SK-N-SH treated with all-trans-retinoic acid at 6 μM for 48 hours (cell line): ENCODE measurements at regions not wholly inside any gene's neighbourhood (a gene's known extent, or its start where the extent isn't known, plus 50 kb on each side); places are given as distances from the start of the nearest gene placed in this dataset.

Experiments used
- ATAC-seq: fragments of 200-7000 bp; cut with Tn5 transposase; 3 replicates; pipeline ENCODE4 v1.9.1; 2020; ENCODE audit warnings: mild to moderate bottlenecking, moderate library complexity
- ARNTL ChIP-seq: fragments of 450-650 bp; formaldehyde crosslinking; IDR thresholded peaks from 2 replicates; pipeline ENCODE4 v1.5.0; 2020; ENCODE audit warnings: low read depth, mild to moderate bottlenecking, moderate library complexity, borderline replicate concordance
- BACH2 ChIP-seq: fragments of 250-450 bp; sonication (Bioruptor Pico); IDR thresholded peaks from 2 replicates; pipeline ENCODE4 v1.9.0; 2021; ENCODE audit warnings: mild to moderate bottlenecking, borderline replicate concordance
- CSDC2 ChIP-seq: fragments of 250-450 bp; sonication (Bioruptor Pico); IDR thresholded peaks from 2 replicates; pipeline ENCODE4 v1.5.0; 2020; ENCODE audit warnings: mild to moderate bottlenecking, moderate library complexity
- ESRRG ChIP-seq: fragments of 250-450 bp; sonication (Bioruptor Pico); IDR thresholded peaks from 2 replicates; pipeline ENCODE4 v1.6.1; 2021; ENCODE audit warnings: mild to moderate bottlenecking
- GLIS3 ChIP-seq: fragments of 250-450 bp; sonication (Bioruptor Pico); IDR thresholded peaks from 2 replicates; pipeline ENCODE4 v1.5.0; 2020; ENCODE audit warnings: mild to moderate bottlenecking, moderate library complexity
- ISL1 ChIP-seq: fragments of 250-450 bp; sonication (Bioruptor Pico); IDR thresholded peaks from 2 replicates; pipeline ENCODE4 v2.1.2; 2022; ENCODE audit warnings: mild to moderate bottlenecking, moderate library complexity
- OSR1 ChIP-seq: fragments of 250-450 bp; sonication (Bioruptor Pico); IDR thresholded peaks from 2 replicates; pipeline ENCODE4 v1.8.0; 2022; ENCODE audit warnings: moderate library complexity, mild to moderate bottlenecking, inconsistent platforms
- PPARA ChIP-seq: fragments of 250-450 bp; sonication (Bioruptor Pico); IDR thresholded peaks from 2 replicates; pipeline ENCODE4 v1.5.0; 2020; ENCODE audit warnings: mild to moderate bottlenecking, borderline replicate concordance
- RARB ChIP-seq: fragments of 250-450 bp; sonication (Bioruptor Pico); IDR thresholded peaks from 2 replicates; pipeline ENCODE4 v1.8.0; 2021; ENCODE audit warnings: mild to moderate bottlenecking, moderate library complexity
- SNAI2 ChIP-seq: fragments of 250-450 bp; sonication (Bioruptor Pico); IDR thresholded peaks from 2 replicates; pipeline ENCODE4 v1.5.0; 2020; ENCODE audit warnings: mild to moderate bottlenecking, moderate library complexity
- TOX ChIP-seq: fragments of 250-450 bp; sonication (Bioruptor Pico); IDR thresholded peaks from 2 replicates; pipeline ENCODE4 v1.8.0; 2021; ENCODE audit warnings: mild to moderate bottlenecking, moderate library complexity, borderline replicate concordance
- ZC3H10 ChIP-seq: fragments of 250-450 bp; sonication (Bioruptor Pico); IDR thresholded peaks from 2 replicates; pipeline ENCODE4 v1.5.1; 2021; ENCODE audit warnings: mild to moderate bottlenecking, moderate library complexity
- ZFP3 ChIP-seq: fragments of 250-450 bp; sonication (Bioruptor Pico); IDR thresholded peaks from 2 replicates; pipeline ENCODE4 v1.5.0; 2020; ENCODE audit warnings: mild to moderate bottlenecking, moderate library complexity
- ZFP30 ChIP-seq: fragments of 450-650 bp; formaldehyde crosslinking; IDR thresholded peaks from 2 replicates; pipeline ENCODE4 v1.5.0; 2022; ENCODE audit warnings: mild to moderate bottlenecking, moderate library complexity
- ZNF565 ChIP-seq: fragments of 450-650 bp; formaldehyde crosslinking; conservative IDR thresholded peaks from 2 replicates; pipeline ENCODE4 v1.5.0; 2020; ENCODE audit warnings: low read depth, mild to moderate bottlenecking, moderate library complexity
- ZNF70 ChIP-seq: fragments of 450-650 bp; formaldehyde crosslinking; IDR thresholded peaks from 2 replicates; pipeline ENCODE4 v1.5.0; 2020; ENCODE audit warnings: mild to moderate bottlenecking, moderate library complexity
- TF ChIP-seq, protein P1 (sequence below): fragments of 250-450 bp; sonication (Bioruptor Pico); IDR thresholded peaks from 2 replicates; pipeline ENCODE4 v1.5.0; 2020; ENCODE audit warnings: mild to moderate bottlenecking, moderate library complexity
- TF ChIP-seq, protein P2 (sequence below): fragments of 250-450 bp; sonication (Bioruptor Pico); IDR thresholded peaks from 2 replicates; pipeline ENCODE4 v1.5.1; 2021; ENCODE audit warnings: mild to moderate bottlenecking, moderate library complexity
- TF ChIP-seq, protein P3 (sequence below): fragments of 250-450 bp; sonication (Bioruptor Pico); IDR thresholded peaks from 2 replicates; pipeline ENCODE4 v1.8.0; 2020; ENCODE audit warnings: mild to moderate bottlenecking, moderate library complexity, borderline replicate concordance
- TF ChIP-seq, protein P4 (sequence below): fragments of 250-450 bp; sonication (Bioruptor Pico); IDR thresholded peaks from 2 replicates; pipeline ENCODE4 v1.5.1; 2020; ENCODE audit warnings: low read depth, mild to moderate bottlenecking, moderate library complexity
- TF ChIP-seq, protein P5 (sequence below): fragments of 250-450 bp; sonication (Bioruptor Pico); IDR thresholded peaks from 2 replicates; pipeline ENCODE4 v1.8.0; 2021; ENCODE audit warnings: low read depth, mild to moderate bottlenecking, moderate library complexity, borderline replicate concordance

DNA sequence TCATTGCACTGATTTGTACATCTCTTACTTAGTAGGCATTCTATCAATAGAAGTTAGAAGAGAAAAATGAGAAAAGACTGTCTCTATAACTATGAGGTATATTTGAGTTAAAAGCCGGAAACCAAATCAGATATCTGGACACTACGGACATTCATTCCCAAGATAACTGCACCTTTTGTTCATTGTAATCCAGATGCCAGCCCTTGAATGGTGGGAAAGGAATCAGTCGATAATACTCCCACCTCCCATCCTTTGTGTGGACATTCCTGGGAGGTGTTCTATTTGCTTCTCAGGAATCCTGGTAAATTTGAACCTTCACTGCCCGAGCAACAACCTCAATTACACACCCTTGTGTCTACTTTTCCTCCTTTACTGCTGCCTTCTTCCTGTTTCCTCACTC lies 225.2 kb downstream of the CHD9NB start:
- TF ChIP-seq ESRRG (no peak), BACH2 (CRISPR knock-in tag) (no peak), RARB (CRISPR knock-in tag) (no peak), ZFP3 (no peak), ARNTL (CRISPR knock-in tag) (no peak), OSR1 (CRISPR knock-in tag) (no peak), ZNF70 (CRISPR knock-in tag) (no peak), CSDC2 (CRISPR knock-in tag) (no peak), ZNF565 (no peak)
- TF ChIP-seq, protein P1, sequence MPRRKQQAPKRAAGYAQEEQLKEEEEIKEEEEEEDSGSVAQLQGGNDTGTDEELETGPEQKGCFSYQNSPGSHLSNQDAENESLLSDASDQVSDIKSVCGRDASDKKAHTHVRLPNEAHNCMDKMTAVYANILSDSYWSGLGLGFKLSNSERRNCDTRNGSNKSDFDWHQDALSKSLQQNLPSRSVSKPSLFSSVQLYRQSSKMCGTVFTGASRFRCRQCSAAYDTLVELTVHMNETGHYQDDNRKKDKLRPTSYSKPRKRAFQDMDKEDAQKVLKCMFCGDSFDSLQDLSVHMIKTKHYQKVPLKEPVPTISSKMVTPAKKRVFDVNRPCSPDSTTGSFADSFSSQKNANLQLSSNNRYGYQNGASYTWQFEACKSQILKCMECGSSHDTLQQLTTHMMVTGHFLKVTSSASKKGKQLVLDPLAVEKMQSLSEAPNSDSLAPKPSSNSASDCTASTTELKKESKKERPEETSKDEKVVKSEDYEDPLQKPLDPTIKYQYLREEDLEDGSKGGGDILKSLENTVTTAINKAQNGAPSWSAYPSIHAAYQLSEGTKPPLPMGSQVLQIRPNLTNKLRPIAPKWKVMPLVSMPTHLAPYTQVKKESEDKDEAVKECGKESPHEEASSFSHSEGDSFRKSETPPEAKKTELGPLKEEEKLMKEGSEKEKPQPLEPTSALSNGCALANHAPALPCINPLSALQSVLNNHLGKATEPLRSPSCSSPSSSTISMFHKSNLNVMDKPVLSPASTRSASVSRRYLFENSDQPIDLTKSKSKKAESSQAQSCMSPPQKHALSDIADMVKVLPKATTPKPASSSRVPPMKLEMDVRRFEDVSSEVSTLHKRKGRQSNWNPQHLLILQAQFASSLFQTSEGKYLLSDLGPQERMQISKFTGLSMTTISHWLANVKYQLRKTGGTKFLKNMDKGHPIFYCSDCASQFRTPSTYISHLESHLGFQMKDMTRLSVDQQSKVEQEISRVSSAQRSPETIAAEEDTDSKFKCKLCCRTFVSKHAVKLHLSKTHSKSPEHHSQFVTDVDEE (CRISPR knock-in tag), result no peak
- no peak for ATAC-seq

DNA sequence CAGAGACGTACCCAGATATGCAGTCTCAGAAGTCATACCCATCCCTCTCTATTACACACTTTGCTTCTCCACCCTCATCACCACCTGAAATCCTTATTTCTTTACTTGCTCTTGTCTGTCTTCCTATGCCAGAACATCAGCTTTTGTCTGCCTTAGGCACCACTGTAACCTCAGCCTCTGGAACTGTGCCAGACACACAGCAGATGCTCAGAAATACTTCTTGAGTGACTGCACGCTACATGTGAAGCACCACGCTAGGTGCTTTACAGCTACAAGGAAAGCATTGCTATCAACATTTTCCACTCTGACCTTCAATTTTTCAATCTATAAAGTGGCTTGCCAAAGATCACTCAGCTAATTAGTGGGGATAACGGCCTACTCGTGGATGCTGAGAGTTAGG lies 226.8 kb downstream of the CHD9NB start:
- no peak for ATAC-seq
- TF ChIP-seq SNAI2 (CRISPR knock-in tag), result no peak
- TF ChIP-seq ESRRG, result no peak
- TF ChIP-seq GLIS3 (CRISPR knock-in tag), result no peak
- TF ChIP-seq OSR1 (CRISPR knock-in tag), result no peak
- TF ChIP-seq ZNF70 (CRISPR knock-in tag), result no peak
- TF ChIP-seq RARB (CRISPR knock-in tag), result no peak
- no peak for TF ChIP-seq ISL1 (CRISPR knock-in tag)
- TF ChIP-seq ZFP3, result no peak
- TF ChIP-seq, protein P2, sequence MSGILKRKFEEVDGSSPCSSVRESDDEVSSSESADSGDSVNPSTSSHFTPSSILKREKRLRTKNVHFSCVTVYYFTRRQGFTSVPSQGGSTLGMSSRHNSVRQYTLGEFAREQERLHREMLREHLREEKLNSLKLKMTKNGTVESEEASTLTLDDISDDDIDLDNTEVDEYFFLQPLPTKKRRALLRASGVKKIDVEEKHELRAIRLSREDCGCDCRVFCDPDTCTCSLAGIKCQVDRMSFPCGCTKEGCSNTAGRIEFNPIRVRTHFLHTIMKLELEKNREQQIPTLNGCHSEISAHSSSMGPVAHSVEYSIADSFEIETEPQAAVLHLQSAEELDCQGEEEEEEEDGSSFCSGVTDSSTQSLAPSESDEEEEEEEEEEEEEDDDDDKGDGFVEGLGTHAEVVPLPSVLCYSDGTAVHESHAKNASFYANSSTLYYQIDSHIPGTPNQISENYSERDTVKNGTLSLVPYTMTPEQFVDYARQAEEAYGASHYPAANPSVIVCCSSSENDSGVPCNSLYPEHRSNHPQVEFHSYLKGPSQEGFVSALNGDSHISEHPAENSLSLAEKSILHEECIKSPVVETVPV (CRISPR knock-in tag), result no peak

DNA sequence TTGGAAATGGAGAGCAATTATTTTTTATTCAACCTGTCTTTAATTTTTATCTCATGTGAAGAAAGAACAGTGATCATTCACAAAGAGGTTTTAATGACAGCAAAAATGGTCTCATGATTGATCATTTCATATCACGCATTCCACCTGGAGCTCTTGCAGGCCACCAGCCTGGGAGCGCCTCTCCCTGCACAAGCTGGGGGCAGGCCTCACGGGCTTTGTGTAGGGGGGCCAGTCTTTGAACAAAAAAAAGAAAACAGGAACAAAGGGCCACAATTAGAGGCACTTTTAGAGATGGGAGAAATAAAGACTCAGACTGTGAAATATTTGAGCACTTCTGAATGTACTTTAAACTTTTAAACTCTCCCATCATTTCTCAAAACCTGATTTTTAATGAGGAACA lies 232.9 kb downstream of the CHD9NB start:
- no peak for ATAC-seq
- TF ChIP-seq, protein P2 (CRISPR knock-in tag), result no peak
- TF ChIP-seq, protein P3, sequence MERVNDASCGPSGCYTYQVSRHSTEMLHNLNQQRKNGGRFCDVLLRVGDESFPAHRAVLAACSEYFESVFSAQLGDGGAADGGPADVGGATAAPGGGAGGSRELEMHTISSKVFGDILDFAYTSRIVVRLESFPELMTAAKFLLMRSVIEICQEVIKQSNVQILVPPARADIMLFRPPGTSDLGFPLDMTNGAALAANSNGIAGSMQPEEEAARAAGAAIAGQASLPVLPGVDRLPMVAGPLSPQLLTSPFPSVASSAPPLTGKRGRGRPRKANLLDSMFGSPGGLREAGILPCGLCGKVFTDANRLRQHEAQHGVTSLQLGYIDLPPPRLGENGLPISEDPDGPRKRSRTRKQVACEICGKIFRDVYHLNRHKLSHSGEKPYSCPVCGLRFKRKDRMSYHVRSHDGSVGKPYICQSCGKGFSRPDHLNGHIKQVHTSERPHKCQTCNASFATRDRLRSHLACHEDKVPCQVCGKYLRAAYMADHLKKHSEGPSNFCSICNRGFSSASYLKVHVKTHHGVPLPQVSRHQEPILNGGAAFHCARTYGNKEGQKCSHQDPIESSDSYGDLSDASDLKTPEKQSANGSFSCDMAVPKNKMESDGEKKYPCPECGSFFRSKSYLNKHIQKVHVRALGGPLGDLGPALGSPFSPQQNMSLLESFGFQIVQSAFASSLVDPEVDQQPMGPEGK (CRISPR knock-in tag), result no peak

DNA sequence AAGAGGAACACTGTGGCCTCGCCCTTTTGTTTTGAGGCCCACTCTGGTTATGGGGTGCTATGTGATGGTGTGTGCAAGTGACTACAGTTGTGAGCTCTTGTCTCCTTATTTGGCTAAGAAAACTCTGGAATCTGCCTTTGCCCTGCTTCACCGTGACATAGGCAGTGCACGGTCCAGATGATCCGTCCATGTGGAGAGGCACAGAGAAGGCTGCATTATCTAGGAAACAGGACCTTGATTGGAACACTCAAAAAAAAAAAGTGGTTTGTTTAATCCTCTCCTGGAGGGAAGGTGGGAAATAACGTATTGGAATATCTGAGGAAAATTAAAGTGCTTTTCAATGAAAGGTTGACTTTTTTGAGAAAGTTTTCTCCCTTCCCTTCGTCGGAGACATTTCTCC lies 233.3 kb downstream of the CHD9NB start:
- ATAC-seq, result no peak
- TF ChIP-seq, protein P4, sequence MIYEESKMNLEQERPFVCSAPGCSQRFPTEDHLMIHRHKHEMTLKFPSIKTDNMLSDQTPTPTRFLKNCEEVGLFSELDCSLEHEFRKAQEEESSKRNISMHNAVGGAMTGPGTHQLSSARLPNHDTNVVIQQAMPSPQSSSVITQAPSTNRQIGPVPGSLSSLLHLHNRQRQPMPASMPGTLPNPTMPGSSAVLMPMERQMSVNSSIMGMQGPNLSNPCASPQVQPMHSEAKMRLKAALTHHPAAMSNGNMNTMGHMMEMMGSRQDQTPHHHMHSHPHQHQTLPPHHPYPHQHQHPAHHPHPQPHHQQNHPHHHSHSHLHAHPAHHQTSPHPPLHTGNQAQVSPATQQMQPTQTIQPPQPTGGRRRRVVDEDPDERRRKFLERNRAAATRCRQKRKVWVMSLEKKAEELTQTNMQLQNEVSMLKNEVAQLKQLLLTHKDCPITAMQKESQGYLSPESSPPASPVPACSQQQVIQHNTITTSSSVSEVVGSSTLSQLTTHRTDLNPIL (CRISPR knock-in tag), result no peak
- TF ChIP-seq ISL1 (CRISPR knock-in tag) (no peak), ZFP30 (CRISPR knock-in tag) (no peak), ZC3H10 (CRISPR knock-in tag) (no peak), BACH2 (CRISPR knock-in tag) (no peak), GLIS3 (CRISPR knock-in tag) (no peak), TOX (CRISPR knock-in tag) (no peak), ARNTL (CRISPR knock-in tag) (no peak), ESRRG (no peak), CSDC2 (CRISPR knock-in tag) (no peak), PPARA (no peak)
- TF ChIP-seq, protein P5, sequence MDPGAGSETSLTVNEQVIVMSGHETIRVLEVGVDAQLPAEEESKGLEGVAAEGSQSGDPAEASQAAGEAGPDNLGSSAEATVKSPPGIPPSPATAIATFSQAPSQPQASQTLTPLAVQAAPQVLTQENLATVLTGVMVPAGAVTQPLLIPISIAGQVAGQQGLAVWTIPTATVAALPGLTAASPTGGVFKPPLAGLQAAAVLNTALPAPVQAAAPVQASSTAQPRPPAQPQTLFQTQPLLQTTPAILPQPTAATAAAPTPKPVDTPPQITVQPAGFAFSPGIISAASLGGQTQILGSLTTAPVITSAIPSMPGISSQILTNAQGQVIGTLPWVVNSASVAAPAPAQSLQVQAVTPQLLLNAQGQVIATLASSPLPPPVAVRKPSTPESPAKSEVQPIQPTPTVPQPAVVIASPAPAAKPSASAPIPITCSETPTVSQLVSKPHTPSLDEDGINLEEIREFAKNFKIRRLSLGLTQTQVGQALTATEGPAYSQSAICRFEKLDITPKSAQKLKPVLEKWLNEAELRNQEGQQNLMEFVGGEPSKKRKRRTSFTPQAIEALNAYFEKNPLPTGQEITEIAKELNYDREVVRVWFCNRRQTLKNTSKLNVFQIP (CRISPR knock-in tag), result no peak
- TF ChIP-seq, protein P2 (CRISPR knock-in tag), result no peak
- TF ChIP-seq, protein P1 (CRISPR knock-in tag), result no peak
